HG02840 (cell line): ENCODE measurements at regions not wholly inside any gene's neighbourhood (a gene's known extent, or its start where the extent isn't known, plus 50 kb on each side); places are given as distances from the start of the nearest gene placed in this dataset.
A peak's percentile ranks its signal among the peaks of the same experiment; 100 is the strongest.

Experiments used
- ATAC-seq: cut with Tn5 transposase; IDR thresholded peaks from one replicate; pipeline ENCODE4 v1.9.1; 2021; ENCODE audit warnings: mild to moderate bottlenecking, moderate library complexity, moderate number of reproducible peaks; ENCODE audit not compliant: unreplicated experiment, low FRiP score

DNA sequence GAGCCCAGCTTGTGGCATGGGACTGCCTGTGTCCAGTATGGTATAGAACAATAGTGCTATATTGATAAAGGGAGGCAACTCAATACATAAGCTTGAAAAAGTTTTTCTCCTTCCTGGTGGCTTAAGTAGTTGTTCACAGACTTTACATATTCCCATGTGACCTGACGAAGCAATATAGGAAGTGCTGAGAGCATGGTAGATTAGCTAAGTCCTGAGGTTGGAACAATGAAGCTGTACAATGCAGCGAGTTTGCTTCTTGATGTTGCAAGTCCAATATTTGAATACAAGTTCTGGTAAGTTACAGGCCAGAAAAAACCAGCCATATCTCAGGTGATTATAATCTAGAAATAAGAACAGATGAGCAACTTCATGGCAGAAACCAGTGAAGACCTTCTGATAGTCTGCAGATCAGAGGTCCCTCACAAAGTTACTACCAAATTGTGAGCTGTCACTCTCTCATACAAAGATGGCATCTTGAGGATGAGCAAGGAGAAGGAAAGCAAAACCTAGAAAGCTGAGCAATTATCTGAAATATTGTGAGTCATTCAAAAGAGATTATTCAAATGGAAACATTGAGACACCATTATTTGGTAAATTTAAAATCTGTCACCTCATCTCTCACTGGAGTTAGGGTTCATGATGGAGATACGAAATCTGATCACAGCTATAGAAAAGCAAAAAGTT lies 72.9 kb upstream of the BTG1 start:
- no peak for ATAC-seq

DNA sequence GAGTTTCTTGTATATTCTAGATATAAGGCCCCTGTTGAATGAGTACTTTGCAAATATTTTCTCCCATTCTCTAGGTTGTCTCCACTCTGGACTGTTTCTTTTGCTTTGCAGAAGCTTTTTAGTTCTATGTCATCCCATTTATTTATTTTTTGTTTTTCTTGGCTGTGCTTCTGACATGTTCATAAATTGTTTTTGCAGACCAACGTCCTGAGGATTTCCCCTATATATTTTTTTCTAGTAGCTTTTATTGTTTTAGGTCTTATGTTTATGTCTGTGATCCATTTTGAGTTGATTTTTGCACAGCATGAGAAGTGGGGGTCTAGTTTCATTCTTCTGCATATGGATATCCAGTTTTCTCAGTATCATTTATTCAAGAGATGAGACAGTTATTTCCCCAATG lies 70.4 kb upstream of the BTG1 start:
- no peak for ATAC-seq

GRCh38 chr12:92215358-92215757 lies 69.7 kb upstream of the BTG1 start:
- ATAC-seq, result no peak

DNA sequence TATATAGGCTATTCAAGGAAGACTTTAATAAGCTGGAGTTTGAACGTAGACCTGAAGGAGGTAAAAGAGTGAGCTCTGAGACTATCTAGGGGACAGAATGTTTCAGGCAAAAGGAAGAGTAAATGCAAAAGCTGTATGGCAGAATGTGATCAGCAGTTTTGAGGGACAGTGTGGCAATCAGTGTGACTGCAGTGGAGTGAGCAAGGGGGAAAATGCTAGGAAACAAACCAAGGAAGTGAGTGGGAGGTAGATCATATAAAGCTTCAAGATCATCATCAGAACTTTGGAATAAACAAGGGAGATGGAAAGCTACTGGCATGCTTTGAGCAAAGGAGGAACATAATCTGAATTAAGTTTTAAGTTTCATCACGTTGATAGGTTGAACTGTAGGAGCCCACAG lies 67.5 kb upstream of the BTG1 start:
- no peak for ATAC-seq

GRCh38 chr12:92210071-92210470 lies 64.4 kb upstream of the BTG1 start:
- no peak for ATAC-seq

DNA sequence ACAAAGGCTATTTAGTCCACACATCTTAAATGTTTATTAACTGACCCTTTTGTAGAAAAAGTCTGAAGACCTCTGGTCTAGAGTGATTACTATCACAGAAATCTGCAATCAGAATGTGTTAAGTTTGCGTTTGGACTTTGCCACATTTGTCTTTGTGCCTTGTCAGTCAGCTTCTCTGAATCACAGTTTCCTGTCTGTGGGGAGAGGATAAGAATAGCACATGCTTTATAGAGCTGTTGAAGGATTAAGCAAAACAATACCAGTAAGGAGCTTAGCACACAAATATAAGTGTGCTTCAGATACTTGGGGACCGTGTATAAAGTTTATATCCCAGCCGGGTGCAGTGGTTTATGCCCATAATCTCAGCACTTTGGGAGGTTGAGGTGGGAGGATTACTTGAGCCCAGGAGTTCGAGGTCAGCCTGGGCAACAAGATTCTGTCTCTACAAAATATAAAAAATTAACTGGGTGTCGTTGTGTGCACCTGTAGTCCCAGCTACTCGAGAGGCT lies 63.0 kb upstream of the BTG1 start:
- peak; percentile 73 for ATAC-seq

DNA sequence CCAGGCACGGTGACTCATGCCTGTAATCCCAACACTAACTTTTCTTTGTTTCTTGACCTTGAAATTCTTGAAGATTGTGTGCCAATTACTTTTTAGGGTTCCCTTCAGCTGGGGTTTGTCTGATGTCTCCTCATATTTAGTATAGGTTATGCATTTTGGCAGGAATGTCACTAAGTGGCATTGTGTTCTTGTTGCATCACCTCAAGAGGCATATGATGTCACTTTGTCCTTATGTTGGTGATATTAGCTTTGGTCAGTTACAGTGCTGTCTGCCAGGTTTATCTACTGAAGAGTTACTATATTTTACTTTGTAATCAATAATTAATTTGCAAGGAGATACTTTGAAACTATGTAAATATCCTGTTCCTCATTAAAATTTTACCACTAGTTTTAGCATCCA lies 61.0 kb upstream of the BTG1 start:
- no peak for ATAC-seq

- no peak for ATAC-seq
Observed at GRCh38 chr12:92206011-92206410, 60.4 kb upstream of the BTG1 start.

GRCh38 chr12:92199819-92200576 lies 54.4 kb upstream of the BTG1 start:
- ATAC-seq, result no peak

DNA sequence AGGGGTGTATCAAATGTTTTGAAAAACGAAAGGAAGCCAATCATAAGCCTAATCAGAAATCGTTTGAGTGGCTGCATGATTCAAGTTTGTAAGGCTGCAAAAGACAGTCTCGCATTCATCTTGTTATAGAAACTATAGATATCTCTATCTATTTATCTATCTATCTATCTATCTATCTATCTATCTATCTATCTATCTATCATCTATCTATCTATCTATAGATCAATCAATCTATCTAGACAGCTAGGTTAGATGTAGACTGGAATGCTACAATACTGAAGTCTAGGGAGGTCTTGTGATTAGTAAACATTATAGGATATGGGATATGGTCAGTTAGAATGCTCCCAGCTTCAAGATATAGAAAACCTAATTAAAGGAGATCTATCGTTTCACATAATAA lies 52.2 kb upstream of the BTG1 start:
- no peak for ATAC-seq

DNA sequence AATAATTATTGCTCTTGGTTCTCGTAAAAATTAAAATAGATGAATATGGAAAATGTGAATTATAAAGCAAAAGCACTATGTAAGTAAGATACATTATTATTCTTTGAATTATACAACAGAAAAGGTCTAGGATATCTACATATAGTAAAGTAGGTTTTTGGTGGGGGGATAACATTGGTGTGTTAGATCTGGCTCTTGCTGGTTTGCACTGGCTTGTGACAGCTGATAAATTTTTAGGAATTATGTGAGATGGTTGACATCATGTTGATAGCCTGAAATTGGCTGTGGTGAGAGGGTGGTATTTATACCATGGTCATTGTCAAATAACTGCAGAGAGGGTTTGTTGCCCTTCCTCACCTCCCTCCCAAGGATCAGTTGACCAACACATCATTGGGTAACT lies 50.7 kb upstream of the BTG1 start:
- no peak for ATAC-seq
